Smooth muscle cell (in vitro differentiated cells): ENCODE measurements at regions not wholly inside any gene's neighbourhood (a gene's known extent, or its start where the extent isn't known, plus 50 kb on each side); places are given as distances from the start of the nearest gene placed in this dataset.
A peak's percentile ranks its signal among the peaks of the same experiment; 100 is the strongest.

Experiments used
- DNase-seq: peaks from one replicate; lab custom pipeline; 2025; ENCODE audit not compliant: unreplicated experiment; lab: John Stamatoyannopoulos, UW
- H2AFZ ChIP-seq: fragments of 200-600 bp; sonication (generic); 2 replicates; pipeline ENCODE4 v1.6.0; 2016; ENCODE audit warnings: antibody characterized with exemption, low read depth, mild to moderate bottlenecking
- H3F3A ChIP-seq: fragments of 200-600 bp; sonication (generic); 2 replicates; pipeline ENCODE4 v1.6.0; 2017; ENCODE audit warnings: antibody characterized with exemption, low read depth
- H3K27ac ChIP-seq: fragments of 200-600 bp; sonication (generic); 2 replicates; pipeline ENCODE4 v1.5.1; 2016; ENCODE audit warnings: low read depth, mild to moderate bottlenecking
- H3K27me3 ChIP-seq: fragments of 200-600 bp; sonication (generic); 2 replicates; pipeline ENCODE4 v1.6.1; 2016; ENCODE audit warnings: low read depth, mild to moderate bottlenecking
- H3K36me3 ChIP-seq: fragments of 200-600 bp; sonication (generic); 2 replicates; pipeline ENCODE4 v1.5.1; 2016; ENCODE audit warnings: low read depth
- H3K4me1 ChIP-seq: fragments of 200-600 bp; sonication (generic); 2 replicates; pipeline ENCODE4 v1.5.1; 2016; ENCODE audit warnings: low read depth
- H3K4me2 ChIP-seq: fragments of 200-600 bp; sonication (generic); 2 replicates; pipeline ENCODE4 v1.6.0; 2016; ENCODE audit warnings: mild to moderate bottlenecking
- H3K4me3 ChIP-seq: fragments of 200-600 bp; sonication (generic); 2 replicates; pipeline ENCODE4 v1.5.1; 2016; ENCODE audit warnings: mild to moderate bottlenecking
- H3K79me2 ChIP-seq: fragments of 200-600 bp; sonication (generic); 2 replicates; pipeline ENCODE4 v1.6.0; 2016; ENCODE audit warnings: low read depth, mild to moderate bottlenecking
- H3K9ac ChIP-seq: fragments of 200-600 bp; sonication (generic); 2 replicates; pipeline ENCODE4 v1.6.0; 2016; ENCODE audit warnings: low read depth
- H3K9me3 ChIP-seq: fragments of 200-600 bp; sonication (generic); replicated peaks from 2 replicates; pipeline ENCODE4 v1.5.1; 2016; ENCODE audit warnings: low read depth
- H4K20me1 ChIP-seq: fragments of 200-600 bp; sonication (generic); 2 replicates; pipeline ENCODE4 v1.6.0; 2016; ENCODE audit warnings: low read depth
- CTCF ChIP-seq: fragments of 200-600 bp; sonication (generic); IDR thresholded peaks from 2 replicates; pipeline ENCODE4 v1.5.1; 2017; ENCODE audit warnings: borderline replicate concordance, mild to moderate bottlenecking, antibody characterized with exemption; ENCODE audit not compliant: insufficient read depth, poor library complexity, severe bottlenecking
- WGBS: methylation state at CpG from one replicate; pipeline ENCODE4 v1.1.7; 2016; ENCODE audit warnings: low lambda C conversion rate; 5-methylcytosine and 5-hydroxymethylcytosine counted together

- WGBS: 86% methylated on average over 2 of the region's 2 CpGs
- H3K27me3 ChIP-seq: no peaks in the 10 kb centered on the region
These were observed 1246.4 kb downstream of the SLC16A7 start for GRCh38 chr12:60842181-60842580.

GRCh38 chr12:60844101-60844500 lies 1248.3 kb downstream of the SLC16A7 start:
- Histone ChIP-seq H4K20me1 (no peaks in the 10 kb centered on the region), H3F3A (no peaks in the 10 kb centered on the region), H3K27ac (no peak overlapping the region), H3K27me3 (no peaks in the 10 kb centered on the region), H3K4me3 (no peak overlapping the region), H3K4me2 (no peak overlapping the region), H3K9me3 (no peaks in the 10 kb centered on the region), H3K36me3 (no peaks in the 10 kb centered on the region), H3K79me2 (no peaks in the 10 kb centered on the region), H2AFZ (peak overlapping the region; percentile 33), H3K9ac (no peak overlapping the region), H3K4me1 (no peaks in the 10 kb centered on the region)
- TF ChIP-seq CTCF: no peak
- DNase-seq: no peak

More at GRCh38 chr12:60842181-60842580, 1246.4 kb downstream of the SLC16A7 start:
- no peaks in the 10 kb centered on the region for H3F3A ChIP-seq
- H3K9ac ChIP-seq: no peak overlapping the region
- no peak for DNase-seq
- H3K4me3 ChIP-seq: no peak overlapping the region
- TF ChIP-seq CTCF: no peak
- H3K9me3 ChIP-seq: no peaks in the 10 kb centered on the region
- no peaks in the 10 kb centered on the region for H4K20me1 ChIP-seq
- H3K27ac ChIP-seq: no peak overlapping the region
- H3K4me1 ChIP-seq: no peaks in the 10 kb centered on the region
- no peaks in the 10 kb centered on the region for H3K36me3 ChIP-seq
- no peak overlapping the region for H2AFZ ChIP-seq
- H3K4me2 ChIP-seq: no peak overlapping the region
- H3K79me2 ChIP-seq: no peaks in the 10 kb centered on the region

GRCh38 chr12:60844875-60845274 lies 1249.0 kb downstream of the SLC16A7 start:
- no peak overlapping the region for H3K4me2 ChIP-seq
- no peaks in the 10 kb centered on the region for H3K9me3 ChIP-seq
- H3K9ac ChIP-seq: no peak overlapping the region
- 86% methylated on average over 1 of the region's 1 CpG for WGBS
- no peak for DNase-seq
- H3K27ac ChIP-seq: no peak overlapping the region
- H2AFZ ChIP-seq: no peak overlapping the region
- no peak overlapping the region for H3K4me3 ChIP-seq
- H3K4me1 ChIP-seq: no peaks in the 10 kb centered on the region
- no peaks in the 10 kb centered on the region for H4K20me1 ChIP-seq
- no peaks in the 10 kb centered on the region for H3F3A ChIP-seq
- no peak for TF ChIP-seq CTCF
- H3K79me2 ChIP-seq: no peaks in the 10 kb centered on the region
- H3K36me3 ChIP-seq: no peaks in the 10 kb centered on the region
- H3K27me3 ChIP-seq: no peaks in the 10 kb centered on the region

DNA sequence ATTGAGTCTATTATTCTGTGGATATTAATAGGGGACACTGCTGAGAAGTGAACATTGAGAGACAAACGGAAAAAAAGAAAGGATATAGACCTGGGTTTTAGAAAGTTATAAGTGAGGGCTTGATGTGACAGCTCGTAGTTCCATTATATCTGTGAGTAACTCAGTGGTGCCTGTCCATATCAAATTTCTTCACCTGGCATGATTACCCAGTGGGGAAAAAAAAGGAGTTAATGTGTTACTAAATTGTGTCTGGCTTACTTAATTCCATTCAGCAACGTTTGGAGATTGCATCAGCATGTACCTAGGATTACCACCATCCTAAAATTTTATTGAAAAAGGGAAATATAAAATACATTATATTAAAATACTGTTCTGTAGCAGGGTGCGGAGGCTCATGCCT lies 1249.9 kb downstream of the SLC16A7 start:
- Histone ChIP-seq H3K9ac (no peak overlapping the region), H3K27ac (no peak overlapping the region), H3K4me2 (no peak overlapping the region), H3K36me3 (no peaks in the 10 kb centered on the region), H3F3A (no peaks in the 10 kb centered on the region), H3K9me3 (no peaks in the 10 kb centered on the region), H3K79me2 (no peaks in the 10 kb centered on the region), H2AFZ (no peak overlapping the region), H4K20me1 (no peaks in the 10 kb centered on the region), H3K4me3 (no peak overlapping the region), H3K27me3 (no peaks in the 10 kb centered on the region), H3K4me1 (no peaks in the 10 kb centered on the region)
- 86% methylated on average over 4 of the region's 4 CpGs for WGBS
- DNase-seq: no peak
- TF ChIP-seq CTCF: no peak
